Astrocyte (in vitro differentiated cells and primary cell): ENCODE measurements at regions not wholly inside any gene's neighbourhood (a gene's known extent, or its start where the extent isn't known, plus 50 kb on each side); places are given as distances from the start of the nearest gene placed in this dataset.

Experiments
- DNase-seq: peaks from one replicate; pipeline ENCODE4 v3.0.0-alpha.2; 2010; ENCODE audit warnings: low read depth
- FAIRE-seq: peaks from 2 replicates; lab custom pipeline; 2011; peaks lifted over from hg19 to GRCh38; lab: Jason Lieb, UNC
- H2AFZ ChIP-seq: 2 replicates; pipeline ENCODE4 v1.6.0; 2012; ENCODE audit warnings: low read depth, low read length, inconsistent platforms
- H3K27ac ChIP-seq: 2 replicates; pipeline ENCODE4 v1.5.1; 2011; ENCODE audit warnings: low read depth, low read length, inconsistent platforms
- H3K27me3 ChIP-seq: 2 replicates; pipeline ENCODE4 v1.6.0; 2011; ENCODE audit warnings: low read length, inconsistent platforms; ENCODE audit not compliant: insufficient read depth
- H3K36me3 ChIP-seq: 2 replicates; pipeline ENCODE4 v1.5.1; 2011; ENCODE audit warnings: low read length, inconsistent platforms; ENCODE audit not compliant: insufficient read depth
- H3K4me1 ChIP-seq: 2 replicates; pipeline ENCODE4 v1.5.1; 2011; ENCODE audit warnings: low read length, inconsistent platforms; ENCODE audit not compliant: insufficient read depth
- H3K4me2 ChIP-seq: 2 replicates; pipeline ENCODE4 v1.6.0; 2012; ENCODE audit warnings: low read length, inconsistent platforms
- H3K4me3 ChIP-seq: 2 replicates; pipeline ENCODE4 v1.5.1; 2011; ENCODE audit warnings: low read depth, mild to moderate bottlenecking, low read length, inconsistent platforms; ENCODE audit not compliant: insufficient read depth
- H3K79me2 ChIP-seq: 2 replicates; pipeline ENCODE4 v1.6.0; 2012; ENCODE audit warnings: mild to moderate bottlenecking, low read length, inconsistent platforms; ENCODE audit not compliant: insufficient read depth
- H3K9ac ChIP-seq: 2 replicates; pipeline ENCODE4 v1.6.0; 2012; ENCODE audit warnings: mild to moderate bottlenecking, low read length, inconsistent platforms
- H3K9me3 ChIP-seq: 2 replicates; pipeline ENCODE4 v1.5.1; 2012; ENCODE audit warnings: low read depth, mild to moderate bottlenecking, low read length, inconsistent platforms; ENCODE audit not compliant: insufficient read depth
- H4K20me1 ChIP-seq: 2 replicates; pipeline ENCODE4 v1.6.0; 2012; ENCODE audit warnings: low read length, inconsistent platforms; ENCODE audit not compliant: insufficient read depth
- H3K27ac Mint-ChIP-seq: one replicate; pipeline ENCODE4 v1.8.0; 2021; ENCODE audit warnings: mild to moderate bottlenecking, mixed read lengths; ENCODE audit not compliant: unreplicated experiment
- H3K27me3 Mint-ChIP-seq: one replicate; pipeline ENCODE4 v1.8.0; 2021; ENCODE audit warnings: low read depth, mixed read lengths; ENCODE audit not compliant: unreplicated experiment
- H3K36me3 Mint-ChIP-seq: one replicate; pipeline ENCODE4 v1.8.0; 2021; ENCODE audit warnings: low read depth, mixed read lengths; ENCODE audit not compliant: unreplicated experiment
- H3K4me1 Mint-ChIP-seq: one replicate; pipeline ENCODE4 v1.8.0; 2021; ENCODE audit warnings: low read depth, mixed read lengths; ENCODE audit not compliant: unreplicated experiment
- H3K4me3 Mint-ChIP-seq: one replicate; pipeline ENCODE4 v1.8.0; 2021; ENCODE audit warnings: mild to moderate bottlenecking, moderate library complexity, mixed read lengths; ENCODE audit not compliant: unreplicated experiment
- H3K9me3 Mint-ChIP-seq: one replicate; pipeline ENCODE4 v1.8.0; 2021; ENCODE audit warnings: mild to moderate bottlenecking, mixed read lengths; ENCODE audit not compliant: unreplicated experiment
- CTCF ChIP-seq: IDR thresholded peaks from 2 replicates; pipeline ENCODE4 v1.5.1; 2011; ENCODE audit warnings: low read depth, mild to moderate bottlenecking, inconsistent platforms, low read length, moderate library complexity; ENCODE audit not compliant: insufficient read depth
- EZH2 ChIP-seq: IDR thresholded peaks from 2 replicates; pipeline ENCODE4 v1.6.1; 2012; ENCODE audit warnings: mild to moderate bottlenecking, low read length, inconsistent platforms; ENCODE audit not compliant: insufficient read depth

GRCh38 chr2:67642046-67642382 lies 244.9 kb downstream of the ETAA1 start:
- Histone ChIP-seq H3K9ac (no peak overlapping the region), H3K36me3 (no peaks in the 10 kb centered on the region), H4K20me1 (no peaks in the 10 kb centered on the region), H2AFZ (no peak overlapping the region), H3K4me2 (no peak overlapping the region), H3K4me1 (no peaks in the 10 kb centered on the region), H3K27ac (no peak overlapping the region), H3K9me3 (peaks cover 6% of the 10 kb centered on the region), H3K4me3 (no peak overlapping the region), H3K79me2 (no peaks in the 10 kb centered on the region), H3K27me3 (no peaks in the 10 kb centered on the region)
- Mint-ChIP-seq H3K27me3 (no peaks in the 10 kb centered on the region), H3K36me3 (no peaks in the 10 kb centered on the region), H3K27ac (no peak overlapping the region), H3K4me1 (peaks cover 4% of the 10 kb centered on the region), H3K4me3 (no peak overlapping the region), H3K9me3 (no peaks in the 10 kb centered on the region)
- FAIRE-seq (no peak), DNase-seq (peak; percentile 79)
- TF ChIP-seq EZH2: no peak
- TF ChIP-seq CTCF: no peak

DNA sequence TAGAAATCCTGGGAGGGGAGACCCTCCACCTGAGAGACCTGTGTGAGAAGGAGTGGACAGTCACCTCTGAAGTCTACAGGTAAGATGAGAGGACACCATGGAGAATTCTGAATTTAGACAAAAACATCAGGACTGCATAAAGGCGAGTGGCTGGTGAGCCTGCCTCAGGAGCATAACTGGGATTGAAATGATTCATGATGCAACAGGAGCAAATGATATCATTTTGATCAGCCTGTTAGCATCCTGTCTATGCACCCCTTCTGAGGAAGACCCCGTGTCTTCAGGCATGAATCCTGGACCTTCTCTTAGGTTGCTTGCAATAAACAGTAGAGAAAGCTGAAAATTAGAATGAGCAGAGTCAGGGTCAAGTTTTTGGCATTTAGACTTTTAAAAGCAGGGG lies 245.8 kb downstream of the ETAA1 start:
- Histone ChIP-seq H3K27me3 (no peaks in the 10 kb centered on the region), H4K20me1 (no peaks in the 10 kb centered on the region), H3K36me3 (no peaks in the 10 kb centered on the region), H3K9ac (no peak overlapping the region), H2AFZ (no peak overlapping the region), H3K4me3 (no peak overlapping the region), H3K9me3 (peaks cover 9% of the 10 kb centered on the region), H3K79me2 (no peaks in the 10 kb centered on the region), H3K4me2 (no peak overlapping the region), H3K27ac (no peak overlapping the region), H3K4me1 (no peaks in the 10 kb centered on the region)
- no peak for TF ChIP-seq EZH2
- no peak for TF ChIP-seq CTCF
- FAIRE-seq (no peak), DNase-seq (no peak)
- Mint-ChIP-seq H3K27me3 (no peaks in the 10 kb centered on the region), H3K27ac (no peak overlapping the region), H3K4me1 (peaks cover 4% of the 10 kb centered on the region), H3K9me3 (no peaks in the 10 kb centered on the region), H3K36me3 (no peaks in the 10 kb centered on the region), H3K4me3 (no peak overlapping the region)

DNA sequence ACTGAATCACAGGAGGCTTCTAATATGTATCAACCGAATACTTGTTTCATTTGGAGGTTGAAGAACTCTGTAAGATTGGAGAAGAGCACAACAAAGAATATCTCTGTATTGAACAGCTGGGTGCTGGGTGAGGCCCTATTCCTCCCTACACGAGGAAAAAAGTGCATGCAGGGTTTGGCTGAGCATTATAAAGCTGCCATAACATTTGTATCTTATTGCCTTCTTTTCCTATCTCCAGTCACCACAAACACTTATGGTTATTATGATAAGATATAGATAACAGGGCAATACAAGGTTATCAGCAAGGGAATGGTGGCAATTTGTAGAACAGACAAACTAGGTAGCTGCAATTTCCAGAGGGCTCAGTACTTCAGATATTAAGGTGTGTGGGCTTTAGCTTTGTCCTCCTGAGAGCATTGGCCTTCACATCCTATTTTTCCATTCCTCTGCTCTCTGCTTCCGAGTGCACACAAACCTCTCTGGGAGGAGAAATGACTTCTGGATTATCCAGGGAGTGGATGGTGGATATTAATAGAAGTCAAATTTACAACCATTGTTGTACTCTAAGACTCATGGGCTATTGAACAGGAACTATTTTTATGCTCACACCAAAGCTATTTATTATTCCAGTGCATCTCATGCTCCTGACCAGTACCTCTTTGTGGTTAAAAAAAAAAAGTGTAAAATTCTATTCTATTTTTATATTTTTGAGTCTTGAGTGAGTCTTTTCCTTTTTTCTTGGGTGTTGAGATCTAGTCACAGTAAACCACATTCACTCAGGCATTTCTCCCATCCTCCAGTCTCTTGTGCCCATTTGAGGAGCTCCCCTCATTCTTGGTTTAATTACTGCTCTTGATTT lies 248.4 kb downstream of the ETAA1 start:
- H3K9ac ChIP-seq: no peak overlapping the region
- no peak overlapping the region for H3K27ac ChIP-seq
- H3K79me2 ChIP-seq: no peaks in the 10 kb centered on the region
- H3K27me3 ChIP-seq: no peaks in the 10 kb centered on the region
- no peak overlapping the region for H2AFZ ChIP-seq
- no peak overlapping the region for H3K4me2 ChIP-seq
- Mint-ChIP-seq H3K27ac (peak overlapping the region; percentile 56), H3K4me3 (no peak overlapping the region), H3K9me3 (no peaks in the 10 kb centered on the region), H3K27me3 (no peaks in the 10 kb centered on the region), H3K4me1 (peaks cover 9% of the 10 kb centered on the region), H3K36me3 (no peaks in the 10 kb centered on the region)
- DNase-seq: peak; percentile 84
- peaks cover 6% of the 10 kb centered on the region for H3K4me1 ChIP-seq
- no peak for TF ChIP-seq CTCF
- no peak for TF ChIP-seq EZH2
- no peak overlapping the region for H3K4me3 ChIP-seq
- H3K9me3 ChIP-seq: peaks cover 9% of the 10 kb centered on the region
- H4K20me1 ChIP-seq: no peaks in the 10 kb centered on the region
- no peak for FAIRE-seq
- H3K36me3 ChIP-seq: no peaks in the 10 kb centered on the region
